Activated CD8-positive, alpha-beta memory T cell treated with anti-CD3 and anti-CD28 coated beads, Interleukin-2, amount 10 ng/mL, durations not matched to agents 7 days and 5 days (primary cell): ENCODE measurements at regions not wholly inside any gene's neighbourhood (a gene's known extent, or its start where the extent isn't known, plus 50 kb on each side); places are given as distances from the start of the nearest gene placed in this dataset.

Experiments used
- ATAC-seq: fragments of 150-1000 bp; cut with Tn5 transposase; one replicate; pipeline ENCODE4 v1.10.0; 2021; ENCODE audit warnings: moderate library complexity
- CTCF ChIA-PET: fragments of 350-600 bp; sonication (Branson Sonifier 250); formaldehyde crosslinking; loops from one replicate; lab custom pipeline; 2021; ENCODE audit warnings: antibody characterized with exemption; lab: Charles Lee
- DNase-seq: peaks from one replicate; pipeline ENCODE4 v3.0.0-alpha.2; 2020
- H3K27ac Mint-ChIP-seq: one replicate; pipeline ENCODE4 v1.8.0; 2021; ENCODE audit warnings: mild to moderate bottlenecking, mixed read lengths
- H3K27me3 Mint-ChIP-seq: one replicate; pipeline ENCODE4 v1.8.0; 2021; ENCODE audit warnings: mixed read lengths
- H3K36me3 Mint-ChIP-seq: one replicate; pipeline ENCODE4 v1.8.0; 2021; ENCODE audit warnings: mild to moderate bottlenecking, mixed read lengths
- H3K4me1 Mint-ChIP-seq: one replicate; pipeline ENCODE4 v1.8.0; 2021; ENCODE audit warnings: mixed read lengths
- H3K4me3 Mint-ChIP-seq: one replicate; pipeline ENCODE4 v1.8.0; 2021; ENCODE audit warnings: mild to moderate bottlenecking, moderate library complexity, mixed read lengths
- H3K9me3 Mint-ChIP-seq: one replicate; pipeline ENCODE4 v1.8.0; 2022; ENCODE audit warnings: low read depth, mixed read lengths

DNA sequence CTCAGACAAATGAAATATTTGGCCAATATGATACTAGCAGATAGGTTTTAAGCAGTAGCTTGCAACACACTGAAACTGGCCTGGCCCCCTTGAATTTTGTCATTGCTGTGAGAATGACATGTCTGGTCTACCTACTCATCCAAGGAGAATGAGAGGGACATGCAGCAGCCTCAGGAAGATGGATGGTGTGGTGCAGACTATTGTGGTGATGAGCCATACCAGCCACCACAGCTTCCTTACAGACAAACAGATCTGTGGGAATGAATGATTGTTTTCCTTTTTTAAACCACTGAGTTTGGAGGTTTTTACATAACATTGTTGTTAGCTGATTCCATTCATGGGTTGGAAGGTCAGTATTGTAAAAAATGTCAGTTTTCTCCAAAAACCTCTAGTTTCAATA is 133.7 kb upstream of the POU1F1 start:
- H3K4me3 Mint-ChIP-seq, result no peak overlapping the region

DNA sequence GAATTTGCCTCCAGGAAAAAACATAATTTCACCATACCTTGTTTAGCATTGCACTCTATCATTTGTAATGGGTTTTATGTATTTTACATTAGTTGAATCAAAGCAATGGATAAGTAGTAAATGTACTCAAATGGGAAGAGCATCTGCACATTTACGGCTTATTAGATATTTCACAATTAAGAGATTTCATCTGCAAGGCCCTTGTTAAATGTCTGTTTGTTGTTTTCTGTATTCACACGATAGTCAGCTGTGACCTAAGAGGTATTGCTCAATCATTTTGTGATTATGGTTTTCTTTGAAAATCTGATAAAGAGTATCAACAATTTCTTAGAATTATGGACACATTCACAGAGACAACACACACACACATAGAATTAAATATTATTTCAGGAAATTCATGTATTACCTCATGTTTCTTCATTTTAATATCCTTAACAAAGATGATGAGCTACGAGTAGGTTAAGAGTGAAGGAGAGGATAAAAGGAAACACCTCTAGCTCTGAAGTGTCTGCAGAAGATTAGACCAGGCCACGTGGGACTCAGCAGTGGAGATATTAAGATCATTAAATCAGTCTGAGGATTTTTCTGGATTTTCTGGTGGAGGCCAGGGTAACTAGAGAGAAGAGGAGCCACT is 121.9 kb upstream of the POU1F1 start:
- CTCF ChIA-PET, result no interaction called here
- no peak overlapping the region for H3K4me3 Mint-ChIP-seq
- no peak overlapping the region for H3K27ac Mint-ChIP-seq
- H3K9me3 Mint-ChIP-seq, result no peaks in the 10 kb centered on the region
- no peak for ATAC-seq
- no peak for DNase-seq
- peaks cover 7% of the 10 kb centered on the region for H3K27me3 Mint-ChIP-seq
- no peaks in the 10 kb centered on the region for H3K36me3 Mint-ChIP-seq
- H3K4me1 Mint-ChIP-seq, result no peaks in the 10 kb centered on the region

More for the DNA sequence above, 133.7 kb upstream of the POU1F1 start:
- DNase-seq (no peak), ATAC-seq (no peak)
- H3K4me1 Mint-ChIP-seq, result no peaks in the 10 kb centered on the region
- no peaks in the 10 kb centered on the region for H3K36me3 Mint-ChIP-seq
- no peaks in the 10 kb centered on the region for H3K27me3 Mint-ChIP-seq
- CTCF ChIA-PET, result no interaction called here
- H3K9me3 Mint-ChIP-seq, result no peaks in the 10 kb centered on the region
- H3K27ac Mint-ChIP-seq, result no peak overlapping the region

DNA sequence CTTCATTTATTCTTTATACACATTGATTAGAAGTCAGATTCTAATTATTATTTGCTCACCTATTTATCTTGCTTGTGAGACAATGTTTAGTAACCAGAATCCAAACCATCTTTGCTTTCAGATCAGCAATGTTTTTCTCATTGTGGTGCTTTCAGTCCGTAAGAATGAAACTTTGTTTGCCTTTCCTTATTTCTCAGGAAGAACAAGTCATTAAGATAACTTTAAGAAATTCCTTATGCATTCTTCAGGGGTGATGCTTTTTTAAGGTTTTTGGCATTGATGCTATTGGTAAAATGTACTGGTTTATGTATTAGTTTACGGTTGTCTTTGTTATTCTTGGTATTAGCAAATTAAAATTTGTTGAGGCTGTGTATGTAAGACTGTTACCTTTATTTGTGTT is 120.8 kb upstream of the POU1F1 start:
- no peaks in the 10 kb centered on the region for H3K4me1 Mint-ChIP-seq
- no peak overlapping the region for H3K27ac Mint-ChIP-seq
- ATAC-seq (no peak), DNase-seq (no peak)
- no peak overlapping the region for H3K4me3 Mint-ChIP-seq
- H3K9me3 Mint-ChIP-seq, result no peaks in the 10 kb centered on the region
- no peaks in the 10 kb centered on the region for H3K36me3 Mint-ChIP-seq
- CTCF ChIA-PET, result interaction anchor here (1.6 kb wide), 1 partner anchor 99 kb away, joined by 3 read pairs; no protein-coding TSS in a partner anchor
- H3K27me3 Mint-ChIP-seq, result peaks cover 7% of the 10 kb centered on the region

DNA sequence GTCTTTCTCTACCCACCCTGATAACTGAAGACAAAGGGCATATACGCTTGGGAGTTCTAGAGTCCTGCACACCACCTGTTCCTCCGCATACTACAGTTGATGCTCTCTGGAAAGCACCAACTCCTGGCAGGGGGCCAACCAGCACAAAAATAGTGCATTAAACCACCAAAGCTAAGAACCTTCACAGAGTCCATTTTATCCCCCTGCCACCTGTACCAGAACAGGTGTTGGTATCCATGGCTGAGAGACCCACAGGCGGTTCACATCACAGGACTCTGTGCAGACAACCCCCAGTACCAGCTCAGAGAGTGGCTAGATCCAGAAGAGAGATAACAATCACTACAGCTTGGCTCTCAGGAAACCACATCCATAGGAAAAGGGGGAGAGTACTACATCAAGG is 114.4 kb upstream of the POU1F1 start:
- Mint-ChIP-seq H3K36me3 (no peaks in the 10 kb centered on the region), H3K4me1 (no peaks in the 10 kb centered on the region), H3K27ac (no peak overlapping the region), H3K4me3 (no peak overlapping the region), H3K9me3 (no peaks in the 10 kb centered on the region), H3K27me3 (peaks cover 7% of the 10 kb centered on the region)
- DNase-seq (no peak), ATAC-seq (no peak)
- CTCF ChIA-PET, result no interaction called here

DNA sequence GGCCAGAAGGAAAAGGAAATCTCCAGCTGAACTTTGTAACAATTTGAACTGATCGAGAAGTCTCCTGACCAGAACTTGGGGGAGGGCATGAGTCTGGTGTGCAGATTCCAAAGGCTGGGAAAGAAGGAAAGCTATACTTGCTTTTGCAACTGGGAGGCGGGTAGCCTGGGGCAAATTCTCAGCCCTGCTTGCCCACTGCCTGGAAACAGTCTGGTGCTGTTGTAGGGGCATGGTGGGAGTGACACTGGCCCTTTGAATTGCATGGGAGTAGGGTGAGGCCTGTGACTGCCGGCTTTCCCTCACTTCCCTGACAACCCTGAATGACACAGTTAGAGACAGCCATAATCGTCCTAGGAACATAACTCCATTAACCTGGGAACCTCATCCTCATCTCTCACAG is 114.0 kb upstream of the POU1F1 start:
- H3K4me3 Mint-ChIP-seq, result no peak overlapping the region
- CTCF ChIA-PET, result no interaction called here
- DNase-seq, result no peak
- no peaks in the 10 kb centered on the region for H3K36me3 Mint-ChIP-seq
- no peak for ATAC-seq
- H3K9me3 Mint-ChIP-seq, result no peaks in the 10 kb centered on the region
- H3K27ac Mint-ChIP-seq, result no peak overlapping the region
- H3K27me3 Mint-ChIP-seq, result peaks cover 7% of the 10 kb centered on the region
- H3K4me1 Mint-ChIP-seq, result no peaks in the 10 kb centered on the region

DNA sequence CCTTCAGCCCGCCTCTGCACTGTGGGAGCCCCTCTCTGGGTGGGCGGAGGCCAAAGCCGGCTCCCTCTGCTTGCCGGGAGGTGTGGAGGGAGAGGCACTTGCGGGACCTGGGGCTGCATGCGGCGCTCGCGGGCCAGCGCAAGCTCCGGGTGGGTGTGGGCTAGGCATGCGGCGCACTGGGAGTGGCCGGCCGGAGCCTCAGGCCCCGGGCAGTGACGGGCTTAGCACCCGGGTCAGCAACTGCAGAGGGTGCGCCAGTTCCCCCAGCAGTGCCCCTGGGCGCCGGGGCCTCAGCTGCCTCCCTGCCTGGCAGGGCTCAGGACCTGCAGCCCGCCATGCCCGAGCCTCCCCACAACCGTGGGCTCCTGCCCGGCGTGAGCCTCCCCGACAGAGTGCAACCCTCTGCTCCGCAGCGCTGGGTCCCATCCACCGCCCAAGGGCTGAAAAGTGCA is 98.9 kb upstream of the POU1F1 start:
- CTCF ChIA-PET, result no interaction called here
- H3K9me3 Mint-ChIP-seq, result no peaks in the 10 kb centered on the region
- H3K27ac Mint-ChIP-seq, result no peak overlapping the region
- no peak for ATAC-seq
- DNase-seq, result no peak
- no peaks in the 10 kb centered on the region for H3K36me3 Mint-ChIP-seq
- no peaks in the 10 kb centered on the region for H3K4me1 Mint-ChIP-seq
- H3K4me3 Mint-ChIP-seq, result no peak overlapping the region
- H3K27me3 Mint-ChIP-seq, result peaks cover 15% of the 10 kb centered on the region

DNA sequence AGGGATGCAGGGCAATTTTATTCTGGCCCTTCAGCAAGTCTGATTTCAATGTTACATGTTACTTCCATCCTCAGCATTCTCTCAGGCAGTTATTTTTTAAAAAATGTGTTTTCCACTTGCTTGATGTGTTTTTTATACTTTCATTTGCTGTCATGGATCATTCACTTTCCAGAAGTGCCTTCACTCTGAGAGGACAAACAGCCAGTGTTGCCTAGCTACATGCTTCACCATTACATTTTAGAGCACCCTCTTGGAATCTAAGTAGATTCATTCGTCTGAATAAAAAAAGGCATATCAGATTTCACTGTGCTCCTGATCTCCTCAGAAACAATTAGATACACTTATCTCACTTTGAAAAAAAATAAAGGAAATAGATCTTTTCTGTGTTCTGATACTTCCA is 93.6 kb upstream of the POU1F1 start:
- H3K4me1 Mint-ChIP-seq, result no peaks in the 10 kb centered on the region
- DNase-seq, result no peak
- no peak overlapping the region for H3K4me3 Mint-ChIP-seq
- no peaks in the 10 kb centered on the region for H3K36me3 Mint-ChIP-seq
- ATAC-seq, result no peak
- no peaks in the 10 kb centered on the region for H3K9me3 Mint-ChIP-seq
- CTCF ChIA-PET, result no interaction called here
- H3K27ac Mint-ChIP-seq, result no peak overlapping the region
- H3K27me3 Mint-ChIP-seq, result peaks cover 23% of the 10 kb centered on the region

DNA sequence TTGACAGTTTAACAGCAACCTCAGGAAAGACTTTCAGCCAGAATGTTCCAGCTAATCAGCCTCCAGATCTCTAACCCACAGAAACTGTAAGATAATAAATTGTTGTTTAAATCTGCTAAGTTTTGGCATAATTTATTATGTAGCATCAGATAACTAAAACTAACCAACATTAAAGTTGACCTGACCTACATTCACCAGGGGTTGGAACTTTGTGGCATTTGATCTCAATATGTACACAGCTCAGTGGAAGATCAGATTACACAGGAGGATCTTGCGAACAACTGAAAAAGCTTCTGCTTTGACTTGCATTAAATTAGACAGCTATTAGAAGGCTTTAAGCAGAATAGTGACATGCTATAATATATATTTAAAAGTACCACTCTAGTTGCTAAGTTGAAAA is 91.4 kb upstream of the POU1F1 start:
- Mint-ChIP-seq H3K4me3 (no peak overlapping the region), H3K4me1 (no peaks in the 10 kb centered on the region), H3K36me3 (no peaks in the 10 kb centered on the region), H3K9me3 (no peaks in the 10 kb centered on the region), H3K27me3 (peaks cover 20% of the 10 kb centered on the region), H3K27ac (no peak overlapping the region)
- DNase-seq (no peak), ATAC-seq (no peak)
- CTCF ChIA-PET, result no interaction called here

DNA sequence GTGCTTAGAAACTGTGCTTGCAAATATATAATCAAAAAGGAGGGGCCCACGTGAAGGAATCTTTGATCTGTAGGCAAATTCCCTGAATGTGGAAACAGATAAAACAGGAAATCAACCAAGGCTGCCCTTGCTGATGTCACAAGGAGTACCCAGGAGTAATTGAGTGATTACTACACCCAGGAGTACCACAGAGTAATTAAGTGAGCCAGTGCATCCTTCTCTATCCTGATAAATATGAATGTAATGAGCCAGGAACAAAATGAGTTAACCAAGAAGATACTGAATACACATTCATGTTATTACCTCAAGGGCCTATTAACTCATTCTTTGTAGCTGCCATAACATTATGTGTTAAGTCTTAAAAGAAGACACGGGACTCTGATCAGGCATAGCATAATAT is 87.3 kb upstream of the POU1F1 start:
- ATAC-seq (no peak), DNase-seq (no peak)
- no peak overlapping the region for H3K27ac Mint-ChIP-seq
- no peak overlapping the region for H3K4me3 Mint-ChIP-seq
- H3K27me3 Mint-ChIP-seq, result peaks cover 6% of the 10 kb centered on the region
- no peaks in the 10 kb centered on the region for H3K4me1 Mint-ChIP-seq
- no peaks in the 10 kb centered on the region for H3K9me3 Mint-ChIP-seq
- no peaks in the 10 kb centered on the region for H3K36me3 Mint-ChIP-seq
- CTCF ChIA-PET, result no interaction called here

DNA sequence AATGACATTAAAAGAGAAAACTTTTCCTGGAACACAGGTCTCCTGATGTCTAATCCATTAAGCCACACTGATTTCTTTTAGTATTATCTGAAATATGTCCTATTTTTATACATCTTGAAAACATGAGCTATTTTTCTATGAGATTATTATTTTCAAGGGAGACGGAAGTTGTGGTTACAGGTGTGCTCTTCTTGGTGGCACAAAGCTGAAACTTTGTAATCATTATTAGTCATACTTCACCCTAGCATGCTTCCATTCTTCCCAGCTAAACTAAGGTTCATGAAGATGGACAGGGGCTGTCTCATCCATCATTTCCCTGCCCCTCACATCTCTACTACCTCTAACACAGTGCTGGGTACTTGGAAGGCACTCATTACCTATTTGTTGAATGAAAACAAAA is 85.6 kb upstream of the POU1F1 start:
- CTCF ChIA-PET, result interaction anchor here (1.3 to 1.6 kb wide), 2 partner anchors 11 to 14 kb away, joined by 4 read pairs; no protein-coding TSS in a partner anchor
- ATAC-seq (no peak), DNase-seq (no peak)
- Mint-ChIP-seq H3K4me1 (no peaks in the 10 kb centered on the region), H3K4me3 (no peak overlapping the region), H3K36me3 (no peaks in the 10 kb centered on the region), H3K27me3 (no peaks in the 10 kb centered on the region), H3K27ac (no peak overlapping the region), H3K9me3 (no peaks in the 10 kb centered on the region)

DNA sequence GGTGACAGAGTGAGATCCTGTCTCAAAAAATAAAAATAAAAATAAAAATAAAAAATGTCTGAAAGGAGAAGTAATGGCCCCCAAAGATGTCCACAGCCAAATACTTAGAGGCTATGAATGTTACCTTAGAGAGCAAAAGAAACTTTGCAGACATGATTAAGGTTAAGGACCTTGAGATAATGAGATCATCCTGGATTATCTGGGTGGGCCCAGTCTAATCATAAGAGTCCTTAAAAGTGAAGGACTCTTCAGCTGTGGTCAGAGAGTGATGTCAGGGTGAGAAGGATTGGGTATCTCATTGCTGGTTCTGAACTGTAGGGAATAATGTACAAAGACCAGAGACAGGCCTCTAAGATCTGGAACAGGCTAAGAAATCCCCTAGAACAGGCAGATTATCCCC is 84.9 kb upstream of the POU1F1 start:
- Mint-ChIP-seq H3K27me3 (no peaks in the 10 kb centered on the region), H3K4me3 (no peak overlapping the region), H3K9me3 (no peaks in the 10 kb centered on the region), H3K27ac (no peak overlapping the region), H3K36me3 (no peaks in the 10 kb centered on the region), H3K4me1 (no peaks in the 10 kb centered on the region)
- no peak for DNase-seq
- ATAC-seq, result no peak
- CTCF ChIA-PET, result interaction anchor here (1.3 to 1.6 kb wide), 2 partner anchors 10 to 13 kb away, joined by 4 read pairs; no protein-coding TSS in a partner anchor

DNA sequence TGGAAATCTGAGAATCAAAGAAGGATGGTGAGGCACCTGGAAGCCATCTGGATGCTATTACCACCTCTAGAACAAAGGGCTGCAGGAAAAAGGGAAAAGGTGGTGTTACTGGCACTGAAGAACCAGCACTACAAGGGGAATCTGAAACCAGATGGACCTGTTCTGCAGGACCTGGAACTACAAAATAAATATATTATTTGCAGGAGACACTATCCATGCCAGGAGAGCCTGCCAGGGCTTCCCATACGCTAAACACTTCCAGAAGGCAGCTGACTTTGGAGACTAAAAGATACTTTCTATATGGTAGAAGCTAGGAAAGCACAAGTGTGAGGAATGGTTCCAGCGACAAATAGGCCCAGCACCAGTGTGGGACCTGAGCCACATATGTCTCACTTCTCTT is 83.4 kb upstream of the POU1F1 start:
- Mint-ChIP-seq H3K9me3 (no peaks in the 10 kb centered on the region), H3K4me1 (no peaks in the 10 kb centered on the region), H3K27ac (no peak overlapping the region), H3K27me3 (peaks cover 8% of the 10 kb centered on the region), H3K36me3 (no peaks in the 10 kb centered on the region), H3K4me3 (no peak overlapping the region)
- DNase-seq, result no peak
- ATAC-seq, result no peak
- CTCF ChIA-PET, result no interaction called here

DNA sequence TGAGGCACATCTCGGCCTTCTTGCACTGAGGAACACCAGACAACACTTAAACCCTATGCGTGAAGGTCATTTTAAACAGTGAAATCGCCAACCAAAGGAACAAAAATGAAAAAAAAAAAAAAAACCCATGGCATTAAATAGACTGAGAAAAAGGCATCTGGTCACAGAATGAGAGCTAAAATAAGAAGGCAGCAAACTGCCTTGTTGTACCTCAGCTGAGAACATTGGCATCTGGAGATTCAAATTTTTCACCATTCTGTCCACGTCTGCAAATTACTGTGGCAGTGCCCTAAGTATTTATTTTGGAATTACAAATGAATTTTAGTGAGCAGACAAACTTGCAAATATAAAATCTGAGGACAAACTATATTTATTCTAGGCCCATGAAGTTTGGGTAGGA is 82.6 kb upstream of the POU1F1 start:
- no peaks in the 10 kb centered on the region for H3K36me3 Mint-ChIP-seq
- peaks cover 8% of the 10 kb centered on the region for H3K27me3 Mint-ChIP-seq
- no peak overlapping the region for H3K27ac Mint-ChIP-seq
- ATAC-seq (no peak), DNase-seq (no peak)
- H3K4me3 Mint-ChIP-seq, result no peak overlapping the region
- H3K9me3 Mint-ChIP-seq, result no peaks in the 10 kb centered on the region
- no peaks in the 10 kb centered on the region for H3K4me1 Mint-ChIP-seq
- CTCF ChIA-PET, result no interaction called here

DNA sequence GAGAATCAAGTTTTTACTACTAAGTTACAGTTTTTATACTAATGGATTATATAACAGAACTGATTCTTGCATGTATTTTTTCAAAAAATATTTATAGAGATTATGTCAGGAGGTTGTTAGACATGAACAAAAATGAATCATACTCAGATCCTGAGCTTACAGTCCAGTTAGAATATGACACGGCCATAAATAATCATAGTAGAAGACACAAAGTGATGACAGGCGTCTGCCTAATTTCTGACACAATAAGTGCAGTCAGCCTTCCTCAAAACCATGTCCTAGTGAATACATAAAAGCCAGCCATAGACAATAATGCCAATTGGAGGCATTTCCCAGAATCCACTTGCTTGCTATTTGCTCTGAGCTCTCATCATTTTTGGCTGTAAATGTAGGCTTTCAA is 81.7 kb upstream of the POU1F1 start:
- peaks cover 10% of the 10 kb centered on the region for H3K27me3 Mint-ChIP-seq
- no peaks in the 10 kb centered on the region for H3K4me1 Mint-ChIP-seq
- H3K4me3 Mint-ChIP-seq, result no peak overlapping the region
- H3K27ac Mint-ChIP-seq, result no peak overlapping the region
- no peaks in the 10 kb centered on the region for H3K9me3 Mint-ChIP-seq
- no peaks in the 10 kb centered on the region for H3K36me3 Mint-ChIP-seq
- DNase-seq (no peak), ATAC-seq (no peak)
- CTCF ChIA-PET, result no interaction called here

DNA sequence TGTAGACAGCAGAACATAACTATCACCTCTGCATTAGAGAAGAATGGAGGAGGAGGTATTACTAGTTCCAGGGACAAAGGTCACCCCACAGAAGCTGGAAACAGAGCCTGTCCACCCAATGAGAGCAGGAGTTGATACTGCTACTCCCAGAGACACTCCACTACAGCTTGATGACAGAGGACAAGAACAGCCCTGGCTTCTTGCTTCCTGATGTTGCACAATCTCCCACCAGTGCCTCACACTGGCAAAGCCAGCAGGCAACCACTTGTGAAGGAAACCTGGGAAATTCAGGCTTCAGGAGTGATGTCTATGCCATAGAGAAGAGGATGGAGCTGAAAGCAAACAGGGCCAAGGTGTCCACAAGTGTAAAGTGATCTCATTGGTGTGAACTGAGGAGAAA is 78.0 kb upstream of the POU1F1 start:
- no peak for DNase-seq
- H3K4me1 Mint-ChIP-seq, result no peaks in the 10 kb centered on the region
- H3K4me3 Mint-ChIP-seq, result no peak overlapping the region
- no peak for ATAC-seq
- H3K36me3 Mint-ChIP-seq, result no peaks in the 10 kb centered on the region
- H3K27ac Mint-ChIP-seq, result no peak overlapping the region
- H3K27me3 Mint-ChIP-seq, result peaks cover 11% of the 10 kb centered on the region
- H3K9me3 Mint-ChIP-seq, result no peaks in the 10 kb centered on the region
- CTCF ChIA-PET, result no interaction called here
